Activated CD8-positive, alpha-beta T cell treated with anti-CD3 and anti-CD28 coated beads for 36 hours (primary cell): ENCODE measurements at regions not wholly inside any gene's neighbourhood (a gene's known extent, or its start where the extent isn't known, plus 50 kb on each side); places are given as distances from the start of the nearest gene placed in this dataset.

Experiments
- ATAC-seq: fragments of 200-7000 bp; cut with Tn5 transposase; one replicate; pipeline ENCODE4 v1.10.0; 2021; ENCODE audit warnings: mild to moderate bottlenecking, moderate library complexity
- CTCF ChIA-PET: fragments of 350-600 bp; sonication (Branson Sonifier 250); formaldehyde crosslinking; loops from one replicate; lab custom pipeline; 2021; ENCODE audit warnings: antibody characterized with exemption; lab: Charles Lee
- POLR2A ChIA-PET: fragments of 350-600 bp; sonication (Branson Sonifier 250); formaldehyde crosslinking; loops from one replicate; lab custom pipeline; 2021; ENCODE audit warnings: antibody characterized with exemption; lab: Charles Lee
- DNase-seq: peaks from one replicate; pipeline ENCODE4 v3.0.0-alpha.2; 2020
- H3K27ac Mint-ChIP-seq: one replicate; pipeline ENCODE4 v1.8.0; 2021; ENCODE audit warnings: mild to moderate bottlenecking, mixed read lengths
- H3K27me3 Mint-ChIP-seq: one replicate; pipeline ENCODE4 v1.8.0; 2021; ENCODE audit warnings: mixed read lengths
- H3K36me3 Mint-ChIP-seq: one replicate; pipeline ENCODE4 v1.8.0; 2021; ENCODE audit warnings: low read depth, mixed read lengths
- H3K4me1 Mint-ChIP-seq: one replicate; pipeline ENCODE4 v1.8.0; 2021; ENCODE audit warnings: low read depth, mixed read lengths
- H3K4me3 Mint-ChIP-seq: one replicate; pipeline ENCODE4 v1.8.0; 2021; ENCODE audit warnings: mild to moderate bottlenecking, moderate library complexity, mixed read lengths
- H3K9me3 Mint-ChIP-seq: one replicate; pipeline ENCODE4 v1.8.0; 2021; ENCODE audit warnings: mixed read lengths
- CTCF ChIP-seq: fragments of 200-600 bp; IDR thresholded peaks from one replicate; pipeline ENCODE4 v1.8.0; 2022; ENCODE audit warnings: antibody characterized with exemption, mild to moderate bottlenecking
- intact Hi-C: fragments of 100-400 bp; cut with micrococcal nuclease; formaldehyde crosslinking; loops from one replicate; pipeline ENCODE4 v1.10.0; 2022

GRCh38 chr10:2438248-2438939 lies 629.0 kb upstream of the PFKP start:
- Mint-ChIP-seq H3K27ac (no peak overlapping the region), H3K9me3 (peaks cover 3% of the 10 kb centered on the region), H3K27me3 (no peaks in the 10 kb centered on the region), H3K4me3 (no peak overlapping the region), H3K4me1 (no peaks in the 10 kb centered on the region), H3K36me3 (no peaks in the 10 kb centered on the region)
- intact Hi-C loops: no loop called here
- POLR2A ChIA-PET: no interaction called here
- ATAC-seq: no peak
- DNase-seq: no peak
- CTCF ChIA-PET: no interaction called here
- TF ChIP-seq CTCF: no peak

- ATAC-seq (no peak), DNase-seq (no peak)
- Mint-ChIP-seq H3K36me3 (no peaks in the 10 kb centered on the region), H3K27ac (no peak overlapping the region), H3K4me1 (no peaks in the 10 kb centered on the region), H3K4me3 (no peak overlapping the region), H3K9me3 (peaks cover 3% of the 10 kb centered on the region), H3K27me3 (no peaks in the 10 kb centered on the region)
- intact Hi-C loops: no loop called here
- no peak for TF ChIP-seq CTCF
- POLR2A ChIA-PET: no interaction called here
- CTCF ChIA-PET: no interaction called here
Observed at GRCh38 chr10:2436933-2437332, 630.4 kb upstream of the PFKP start.

- Mint-ChIP-seq H3K4me1 (no peaks in the 10 kb centered on the region), H3K27ac (no peak overlapping the region), H3K36me3 (no peaks in the 10 kb centered on the region), H3K27me3 (no peaks in the 10 kb centered on the region), H3K4me3 (no peak overlapping the region), H3K9me3 (no peaks in the 10 kb centered on the region)
- ChIA-PET POLR2A (no interaction called here), CTCF (no interaction called here)
- intact Hi-C loops: no loop called here
- DNase-seq (no peak), ATAC-seq (no peak)
- no peak for TF ChIP-seq CTCF
Observed at GRCh38 chr10:2431961-2432360, 635.4 kb upstream of the PFKP start.

- CTCF ChIA-PET: no interaction called here
Observed at GRCh38 chr10:2427412-2427811, 639.9 kb upstream of the PFKP start.

GRCh38 chr10:2425320-2425719 lies 642.0 kb upstream of the PFKP start:
- no peaks in the 10 kb centered on the region for H3K4me1 Mint-ChIP-seq
- intact Hi-C loops: no loop called here
- H3K27ac Mint-ChIP-seq: no peak overlapping the region
- H3K36me3 Mint-ChIP-seq: no peaks in the 10 kb centered on the region
- DNase-seq: no peak
- H3K9me3 Mint-ChIP-seq: no peaks in the 10 kb centered on the region
- TF ChIP-seq CTCF: no peak
- H3K27me3 Mint-ChIP-seq: peaks cover 4% of the 10 kb centered on the region
- H3K4me3 Mint-ChIP-seq: no peak overlapping the region
- ChIA-PET POLR2A (no interaction called here), CTCF (no interaction called here)
- ATAC-seq: no peak

More at GRCh38 chr10:2427412-2427811, 639.9 kb upstream of the PFKP start:
- POLR2A ChIA-PET: no interaction called here
- no peak for ATAC-seq
- H3K4me1 Mint-ChIP-seq: no peaks in the 10 kb centered on the region
- no peaks in the 10 kb centered on the region for H3K9me3 Mint-ChIP-seq
- intact Hi-C loops: no loop called here
- DNase-seq: no peak
- no peak overlapping the region for H3K4me3 Mint-ChIP-seq
- peaks cover 4% of the 10 kb centered on the region for H3K27me3 Mint-ChIP-seq
- H3K27ac Mint-ChIP-seq: no peak overlapping the region
- TF ChIP-seq CTCF: no peak
- no peaks in the 10 kb centered on the region for H3K36me3 Mint-ChIP-seq
